Mesothelial cell of epicardium (in vitro differentiated cells): ENCODE measurements at regions not wholly inside any gene's neighbourhood (a gene's known extent, or its start where the extent isn't known, plus 50 kb on each side); places are given as distances from the start of the nearest gene placed in this dataset.

Source experiments
- DNase-seq, 2 experiments: peaks; one replicate each; pipeline ENCODE4 v3.0.0; 2021; ENCODE audit warnings: low spot score in 2 of 2; ENCODE audit not compliant: unreplicated experiment in 2 of 2
- H3K27ac Mint-ChIP-seq: 2 replicates; pipeline ENCODE4 v1.8.0; 2021; ENCODE audit warnings: mixed read lengths
- H3K27me3 Mint-ChIP-seq: 2 replicates; pipeline ENCODE4 v1.8.0; 2021; ENCODE audit warnings: low read depth, mixed read lengths
- H3K36me3 Mint-ChIP-seq: 2 replicates; pipeline ENCODE4 v1.8.0; 2021; ENCODE audit warnings: mixed read lengths
- H3K4me1 Mint-ChIP-seq: 2 replicates; pipeline ENCODE4 v1.8.0; 2021; ENCODE audit warnings: mixed read lengths
- H3K4me3 Mint-ChIP-seq: 2 replicates; pipeline ENCODE4 v1.8.0; 2021; ENCODE audit warnings: mild to moderate bottlenecking, moderate library complexity, mixed read lengths
- H3K9me3 Mint-ChIP-seq: 2 replicates; pipeline ENCODE4 v1.8.0; 2021; ENCODE audit warnings: mixed read lengths
- CTCF ChIP-seq: fragments of 200-600 bp; sonication (generic); IDR thresholded peaks from one replicate; pipeline ENCODE4 v1.5.0; 2021; ENCODE audit warnings: antibody characterized with exemption; ENCODE audit not compliant: unreplicated experiment

DNA sequence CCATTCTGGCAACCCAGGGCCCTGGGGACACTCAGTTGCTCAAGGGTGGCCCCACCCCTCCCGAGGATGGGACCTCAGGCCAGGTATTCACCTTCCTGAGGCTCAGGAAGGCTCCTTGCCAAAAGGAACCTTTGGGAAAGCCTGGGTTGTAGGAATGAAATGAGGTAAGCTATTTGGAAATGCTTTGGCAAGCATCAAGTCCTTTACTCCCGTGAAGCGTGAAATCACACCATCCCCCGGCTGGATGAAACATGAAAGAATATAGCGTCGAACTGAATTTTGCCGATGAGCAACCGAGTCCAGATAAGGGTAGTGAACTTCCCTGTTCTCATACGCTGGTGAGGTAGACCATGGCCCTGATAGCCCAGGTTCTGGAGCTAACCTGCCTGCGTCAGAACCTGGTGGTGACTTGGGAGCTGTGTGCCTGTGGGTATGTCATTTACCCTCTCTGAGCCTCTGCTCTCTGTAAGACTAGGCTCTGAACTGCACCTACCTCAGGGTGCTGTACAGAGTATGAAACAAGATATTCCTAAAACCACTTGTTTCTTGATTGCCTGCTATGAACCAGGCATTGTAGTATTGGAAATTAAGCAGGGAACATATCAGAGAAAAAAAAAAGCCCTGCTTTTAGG lies 105.3 kb upstream of the BOD1 start:
- Mint-ChIP-seq H3K36me3 (no peaks in the 10 kb centered on the region), H3K27ac (no peak overlapping the region), H3K9me3 (peaks cover 8% of the 10 kb centered on the region), H3K27me3 (no peaks in the 10 kb centered on the region), H3K4me3 (no peak overlapping the region), H3K4me1 (no peaks in the 10 kb centered on the region)
- no peak for TF ChIP-seq CTCF
- DNase-seq, result no peak

DNA sequence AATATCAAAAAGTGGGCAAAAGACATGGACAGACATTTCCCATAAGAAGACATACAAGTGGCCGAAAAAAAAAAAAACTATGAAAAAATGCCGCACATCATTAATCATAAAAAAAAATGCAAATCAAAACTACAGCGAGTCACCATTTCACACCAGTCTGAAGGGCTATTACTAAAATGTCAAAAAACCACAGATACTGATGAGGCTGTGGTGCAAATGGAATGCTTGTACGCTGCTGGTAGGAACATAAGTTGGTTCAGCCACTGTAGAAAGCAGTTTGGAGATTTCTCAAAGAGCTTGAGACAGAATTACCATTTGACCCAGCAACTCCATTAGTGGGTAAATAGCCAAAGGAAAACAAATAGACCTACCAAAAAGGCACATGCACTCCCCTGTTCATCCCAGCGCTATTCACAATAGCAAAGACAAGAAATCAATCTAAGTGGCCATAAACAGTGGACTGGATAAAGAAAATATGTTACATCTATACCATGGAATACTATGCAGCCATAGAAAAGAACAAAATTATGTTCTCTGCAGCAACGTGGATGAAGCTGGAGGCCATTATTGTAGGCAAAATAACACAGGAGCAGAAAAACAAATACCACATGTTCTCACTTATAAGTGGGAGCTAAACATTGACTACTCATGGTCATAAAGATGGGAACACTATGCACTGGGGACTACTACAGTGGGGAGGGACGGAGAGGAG lies 110.6 kb upstream of the BOD1 start:
- H3K27me3 Mint-ChIP-seq, result no peaks in the 10 kb centered on the region
- DNase-seq, result no peak
- TF ChIP-seq CTCF, result no peak

GRCh38 chr5:173727839-173728778 lies 111.7 kb upstream of the BOD1 start:
- Mint-ChIP-seq H3K27me3 (no peaks in the 10 kb centered on the region), H3K4me3 (no peak overlapping the region), H3K27ac (no peak overlapping the region), H3K36me3 (no peaks in the 10 kb centered on the region), H3K9me3 (peaks cover 8% of the 10 kb centered on the region), H3K4me1 (no peaks in the 10 kb centered on the region)
- no peak for DNase-seq
- no peak for TF ChIP-seq CTCF

More for the DNA sequence above, 110.6 kb upstream of the BOD1 start:
- Mint-ChIP-seq H3K4me3 (no peak overlapping the region), H3K9me3 (peaks cover 8% of the 10 kb centered on the region), H3K36me3 (no peaks in the 10 kb centered on the region), H3K27ac (no peak overlapping the region), H3K4me1 (no peaks in the 10 kb centered on the region)

GRCh38 chr5:173729079-173729765 lies 112.8 kb upstream of the BOD1 start:
- H3K36me3 Mint-ChIP-seq, result no peaks in the 10 kb centered on the region

More at GRCh38 chr5:173729079-173729765, 112.8 kb upstream of the BOD1 start:
- no peak overlapping the region for H3K4me3 Mint-ChIP-seq
- H3K27me3 Mint-ChIP-seq, result no peaks in the 10 kb centered on the region
- no peak for DNase-seq
- no peak for TF ChIP-seq CTCF
- peaks cover 8% of the 10 kb centered on the region for H3K9me3 Mint-ChIP-seq
- no peaks in the 10 kb centered on the region for H3K4me1 Mint-ChIP-seq
- H3K27ac Mint-ChIP-seq, result no peak overlapping the region
